HEK293T (cell line): ENCODE measurements at regions not wholly inside any gene's neighbourhood (a gene's known extent, or its start where the extent isn't known, plus 50 kb on each side); places are given as distances from the start of the nearest gene placed in this dataset.

Source experiments
- CTBP1 ChIP-seq: fragments of 450-650 bp; IDR thresholded peaks from 2 replicates; pipeline ENCODE4 v1.6.1; 2016; ENCODE audit warnings: borderline replicate concordance
- LEF1 ChIP-seq: fragments of 450-650 bp; IDR thresholded peaks from 2 replicates; pipeline ENCODE4 v1.6.1; 2017; ENCODE audit warnings: mild to moderate bottlenecking, borderline replicate concordance
- SUZ12 ChIP-seq: fragments of 450-650 bp; IDR thresholded peaks from 2 replicates; pipeline ENCODE4 v1.6.1; 2016; ENCODE audit warnings: mild to moderate bottlenecking
- ZNF384 ChIP-seq: fragments of 450-650 bp; IDR thresholded peaks from 2 replicates; pipeline ENCODE4 v1.6.1; 2016
- TF ChIP-seq, protein P1 (sequence below): fragments of 450-650 bp; IDR thresholded peaks from 2 replicates; pipeline ENCODE4 v1.6.1; 2016

GRCh38 chr10:44322137-44322536, 62.8 kb downstream of the CXCL12 start:
- TF ChIP-seq LEF1 = no peak
- TF ChIP-seq SUZ12 = no peak
- TF ChIP-seq ZNF384 = no peak
- TF ChIP-seq, protein P1, sequence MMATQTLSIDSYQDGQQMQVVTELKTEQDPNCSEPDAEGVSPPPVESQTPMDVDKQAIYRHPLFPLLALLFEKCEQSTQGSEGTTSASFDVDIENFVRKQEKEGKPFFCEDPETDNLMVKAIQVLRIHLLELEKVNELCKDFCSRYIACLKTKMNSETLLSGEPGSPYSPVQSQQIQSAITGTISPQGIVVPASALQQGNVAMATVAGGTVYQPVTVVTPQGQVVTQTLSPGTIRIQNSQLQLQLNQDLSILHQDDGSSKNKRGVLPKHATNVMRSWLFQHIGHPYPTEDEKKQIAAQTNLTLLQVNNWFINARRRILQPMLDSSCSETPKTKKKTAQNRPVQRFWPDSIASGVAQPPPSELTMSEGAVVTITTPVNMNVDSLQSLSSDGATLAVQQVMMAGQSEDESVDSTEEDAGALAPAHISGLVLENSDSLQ = no peak
- TF ChIP-seq CTBP1 = no peak
